B cell (primary cell): ENCODE measurements at regions not wholly inside any gene's neighbourhood (a gene's known extent, or its start where the extent isn't known, plus 50 kb on each side); places are given as distances from the start of the nearest gene placed in this dataset.

Experiments used
- ATAC-seq: fragments of 200-7000 bp; cut with Tn5 transposase; one replicate; pipeline ENCODE4 v1.10.0; 2021; ENCODE audit warnings: low read depth, mild to moderate bottlenecking, moderate number of reproducible peaks, moderate library complexity
- CTCF ChIA-PET: fragments of 350-600 bp; sonication (Branson Sonifier 250); formaldehyde crosslinking; loops from one replicate; lab custom pipeline; 2021; ENCODE audit warnings: antibody characterized with exemption, inconsistent platforms; lab: Charles Lee
- POLR2A ChIA-PET: fragments of 350-600 bp; sonication (Branson Sonifier 250); formaldehyde crosslinking; loops from one replicate; lab custom pipeline; 2021; ENCODE audit warnings: antibody characterized with exemption; lab: Charles Lee
- DNase-seq: peaks from one replicate; pipeline ENCODE4 v3.0.0; 2013
- H2AFZ ChIP-seq: 2 replicates; pipeline ENCODE4 v1.6.1; 2012; ENCODE audit warnings: mild to moderate bottlenecking, low read depth, low read length; ENCODE audit not compliant: insufficient read depth, poor library complexity, severe bottlenecking
- H3K27ac ChIP-seq, 2 donors: 1 replicate in 1 of 2; 2 replicates in 1 of 2; pipeline ENCODE4 v1.5.1; 2012 to 2013; ENCODE audit warnings: low read length in 2 of 2, mild to moderate bottlenecking in 2 of 2, moderate library complexity in 1 of 2
- H3K27me3 ChIP-seq, 4 experiments: fragments of 200-600 bp in 1 of 4; sonication (generic) in 1 of 4; replicated peaks in 1 of 4; 1 replicate in 2 of 4; 2 replicates in 2 of 4; pipeline versions ENCODE4 v1.6.1 to v1.7.0; 2013 to 2016; ENCODE audit warnings: low read length in 3 of 4, mild to moderate bottlenecking in 2 of 4, mixed read lengths in 1 of 4, moderate library complexity in 1 of 4; ENCODE audit not compliant: insufficient read depth in 4 of 4, control insufficient read depth in 3 of 4; ENCODE audit errors: control extremely low read depth in 1 of 4
- H3K36me3 ChIP-seq, 2 experiments: replicated peaks in 1 of 2; 1 replicate in 1 of 2; 2 replicates in 1 of 2; pipeline versions ENCODE4 v1.6.1 to v1.7.1; 2013; ENCODE audit warnings: low read length in 1 of 2; ENCODE audit not compliant: insufficient read depth in 2 of 2, control insufficient read depth in 1 of 2; ENCODE audit errors: control extremely low read depth in 1 of 2, extremely low read depth in 1 of 2
- H3K4me1 ChIP-seq, 2 donors: fragments of 200-600 bp in 1 of 2; sonication (generic) in 1 of 2; 1 replicate in 1 of 2; 2 replicates in 1 of 2; pipeline versions ENCODE4 v1.5.1 to v1.6.1; 2013 to 2017; ENCODE audit warnings: low read length in 2 of 2; ENCODE audit not compliant: control insufficient read depth in 2 of 2, insufficient read depth in 2 of 2
- H3K4me2 ChIP-seq: replicated peaks from 2 replicates; pipeline ENCODE3; 2012; ENCODE audit warnings: mild to moderate bottlenecking, low read depth, low read length; ENCODE audit not compliant: poor library complexity, severe bottlenecking
- H3K4me3 ChIP-seq, 5 experiments: fragments of 200-600 bp in 1 of 5; sonication (generic) in 1 of 5; 1 replicate in 3 of 5; 2 replicates in 2 of 5; pipeline versions ENCODE4 v1.5.1 to v1.7.0; 2011 to 2016; ENCODE audit warnings: low read length in 4 of 5, mild to moderate bottlenecking in 4 of 5, low read depth in 2 of 5, control low read depth in 1 of 5, moderate library complexity in 1 of 5; ENCODE audit not compliant: insufficient read depth in 1 of 5; ENCODE audit errors: control extremely low read depth in 1 of 5, extremely low read depth in 1 of 5
- H3K79me2 ChIP-seq: fragments of 200-600 bp; sonication (generic); one replicate; pipeline ENCODE4 v1.6.0; 2016; ENCODE audit warnings: low read length; ENCODE audit not compliant: control insufficient read depth, insufficient read depth
- H3K9ac ChIP-seq: fragments of 200-600 bp; sonication (generic); 2 replicates; pipeline ENCODE4 v1.6.1; 2017; ENCODE audit warnings: mild to moderate bottlenecking, low read length, moderate library complexity
- H3K9me3 ChIP-seq, 3 donors: one replicate each; pipeline versions ENCODE4 v1.6.1 to v1.7.1; 2013; ENCODE audit warnings: low read length in 2 of 3; ENCODE audit not compliant: control insufficient read depth in 2 of 3, insufficient read depth in 1 of 3; ENCODE audit errors: control extremely low read depth in 1 of 3
- H4K20me1 ChIP-seq: 2 replicates; pipeline ENCODE4 v1.6.0; 2012; ENCODE audit warnings: mild to moderate bottlenecking, low read length; ENCODE audit not compliant: insufficient read depth, control insufficient read depth, poor library complexity, severe bottlenecking
- H3K27ac Mint-ChIP-seq: one replicate; pipeline ENCODE4 v1.8.0; 2021; ENCODE audit warnings: mixed read lengths
- H3K27me3 Mint-ChIP-seq: one replicate; pipeline ENCODE4 v1.8.0; 2021; ENCODE audit warnings: mixed read lengths
- H3K4me1 Mint-ChIP-seq: one replicate; pipeline ENCODE4 v1.8.0; 2021; ENCODE audit warnings: mixed read lengths
- H3K4me3 Mint-ChIP-seq: one replicate; pipeline ENCODE4 v1.8.0; 2021; ENCODE audit warnings: mixed read lengths
- H3K9me3 Mint-ChIP-seq: one replicate; pipeline ENCODE4 v1.8.0; 2022; ENCODE audit warnings: mixed read lengths; ENCODE audit not compliant: insufficient read depth
- EZH2 ChIP-seq: IDR thresholded peaks from 2 replicates; pipeline ENCODE4 v1.6.1; 2012; ENCODE audit warnings: borderline replicate concordance, low read depth, mild to moderate bottlenecking, moderate library complexity, low read length; ENCODE audit not compliant: insufficient read depth, poor library complexity, severe bottlenecking
- WGBS: methylation state at CpG from one replicate; pipeline ENCODE4 v1.1.5; 2013; ENCODE audit warnings: missing lambda C conversion rate; ENCODE audit not compliant: insufficient coverage; 5-methylcytosine and 5-hydroxymethylcytosine counted together
- intact Hi-C: fragments of 100-400 bp; cut with micrococcal nuclease; formaldehyde crosslinking; loops from one replicate; pipeline ENCODE4 v1.10.0; 2022
- TF ChIP-seq, protein P1 (sequence below): fragments of 200-600 bp; IDR thresholded peaks from one replicate; pipeline ENCODE4 v1.8.0; 2022; ENCODE audit warnings: antibody characterized with exemption, mild to moderate bottlenecking

DNA sequence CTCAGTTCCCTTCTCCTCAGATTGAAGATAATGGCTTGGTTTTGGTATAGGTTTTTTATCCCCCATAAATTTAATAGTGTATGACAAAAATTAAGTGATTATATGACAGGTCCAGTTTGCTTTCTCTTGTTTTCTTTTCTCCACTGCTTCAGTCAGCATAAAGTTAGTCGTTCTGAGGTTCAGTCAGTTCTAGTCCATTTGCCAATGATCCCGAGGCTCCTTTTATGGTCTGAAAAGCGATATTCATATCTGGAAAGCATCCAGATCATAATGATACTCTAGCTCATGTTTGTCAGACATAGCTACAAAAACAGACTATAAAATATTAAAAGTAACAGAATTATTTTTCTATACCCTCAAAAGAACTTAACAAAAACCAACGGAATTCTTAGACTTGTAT lies 67.1 kb upstream of the SLC38A4 start:
- Histone ChIP-seq H3K79me2 (no peaks in the 10 kb centered on the region), H3K4me1 (no peaks in the 10 kb centered on the region), H3K4me2 (no peak overlapping the region), H2AFZ (no peak overlapping the region), H3K36me3 (no peaks in the 10 kb centered on the region), H3K27me3 (no peaks in the 10 kb centered on the region), H3K27ac (no peak overlapping the region), H3K9ac (no peak overlapping the region), H3K4me3 (no peak overlapping the region), H4K20me1 (no peaks in the 10 kb centered on the region), H3K9me3 (no peaks in the 10 kb centered on the region)
- Mint-ChIP-seq H3K27ac (no peak overlapping the region), H3K4me3 (no peak overlapping the region), H3K9me3 (no peaks in the 10 kb centered on the region), H3K4me1 (no peaks in the 10 kb centered on the region), H3K27me3 (peaks cover 24% of the 10 kb centered on the region)
- ATAC-seq = no peak
- no CpG with 5 or more reads among the region's 4 CpGs for WGBS
- TF ChIP-seq EZH2 = no peak
- TF ChIP-seq, protein P1, sequence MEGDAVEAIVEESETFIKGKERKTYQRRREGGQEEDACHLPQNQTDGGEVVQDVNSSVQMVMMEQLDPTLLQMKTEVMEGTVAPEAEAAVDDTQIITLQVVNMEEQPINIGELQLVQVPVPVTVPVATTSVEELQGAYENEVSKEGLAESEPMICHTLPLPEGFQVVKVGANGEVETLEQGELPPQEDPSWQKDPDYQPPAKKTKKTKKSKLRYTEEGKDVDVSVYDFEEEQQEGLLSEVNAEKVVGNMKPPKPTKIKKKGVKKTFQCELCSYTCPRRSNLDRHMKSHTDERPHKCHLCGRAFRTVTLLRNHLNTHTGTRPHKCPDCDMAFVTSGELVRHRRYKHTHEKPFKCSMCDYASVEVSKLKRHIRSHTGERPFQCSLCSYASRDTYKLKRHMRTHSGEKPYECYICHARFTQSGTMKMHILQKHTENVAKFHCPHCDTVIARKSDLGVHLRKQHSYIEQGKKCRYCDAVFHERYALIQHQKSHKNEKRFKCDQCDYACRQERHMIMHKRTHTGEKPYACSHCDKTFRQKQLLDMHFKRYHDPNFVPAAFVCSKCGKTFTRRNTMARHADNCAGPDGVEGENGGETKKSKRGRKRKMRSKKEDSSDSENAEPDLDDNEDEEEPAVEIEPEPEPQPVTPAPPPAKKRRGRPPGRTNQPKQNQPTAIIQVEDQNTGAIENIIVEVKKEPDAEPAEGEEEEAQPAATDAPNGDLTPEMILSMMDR = no peak
- ChIA-PET CTCF (interaction anchor here (1.2 kb wide), 1 partner anchor 8 kb away, joined by 3 read pairs; no protein-coding TSS in a partner anchor), POLR2A (no interaction called here)
- intact Hi-C loops = no loop called here
- no peak for DNase-seq

DNA sequence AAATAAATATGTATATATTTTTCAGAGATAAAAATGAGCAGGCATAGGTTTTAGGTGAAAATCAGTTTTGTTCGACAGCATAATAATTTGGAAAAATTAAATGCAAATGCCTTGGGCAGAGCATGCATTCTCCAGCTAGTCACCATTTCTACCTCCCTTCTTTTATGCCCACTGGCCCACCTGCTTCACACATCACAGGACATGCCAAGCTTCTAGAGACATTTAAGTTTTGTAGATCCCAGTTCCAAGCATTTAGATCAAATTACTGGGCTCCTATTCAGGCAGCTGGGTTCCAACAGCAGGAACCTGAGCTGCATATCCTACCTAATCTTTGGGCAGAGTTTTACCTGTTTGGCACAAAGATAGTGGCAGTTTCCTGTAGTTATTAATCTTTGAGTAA lies 67.6 kb upstream of the SLC38A4 start:
- Mint-ChIP-seq H3K27me3 (peaks cover 22% of the 10 kb centered on the region), H3K4me3 (no peak overlapping the region), H3K4me1 (no peaks in the 10 kb centered on the region), H3K27ac (no peak overlapping the region), H3K9me3 (no peaks in the 10 kb centered on the region)
- intact Hi-C loops = no loop called here
- Histone ChIP-seq H3K4me2 (no peak overlapping the region), H3K79me2 (no peaks in the 10 kb centered on the region), H4K20me1 (no peaks in the 10 kb centered on the region), H3K9ac (no peak overlapping the region), H3K27ac (no peak overlapping the region), H3K9me3 (no peaks in the 10 kb centered on the region), H3K36me3 (no peaks in the 10 kb centered on the region), H3K4me3 (no peak overlapping the region), H3K4me1 (no peaks in the 10 kb centered on the region), H3K27me3 (no peaks in the 10 kb centered on the region), H2AFZ (no peak overlapping the region)
- DNase-seq (no peak), ATAC-seq (no peak)
- TF ChIP-seq EZH2 = no peak
- TF ChIP-seq, protein P1 = no peak
- CTCF ChIA-PET = interaction anchor here (1.2 kb wide), 1 partner anchor 8 kb away, joined by 3 read pairs; no protein-coding TSS in a partner anchor
- POLR2A ChIA-PET = no interaction called here
- no CpG with 5 or more reads among the region's 1 CpG for WGBS
